HEK293 (cell line): ENCODE measurements at regions not wholly inside any gene's neighbourhood (a gene's known extent, or its start where the extent isn't known, plus 50 kb on each side); places are given as distances from the start of the nearest gene placed in this dataset.

Experiments
- CTCF ChIA-PET: fragments of 350-600 bp; formaldehyde crosslinking; extraction: SDS; loops from one replicate; lab custom pipeline; 2021; ENCODE audit warnings: antibody characterized with exemption; lab: Yijun Ruan, JAX
- POLR2A ChIA-PET: fragments of 300-600 bp; formaldehyde crosslinking; extraction: SDS; loops from one replicate; lab custom pipeline; 2020; ENCODE audit warnings: antibody characterized with exemption, inconsistent platforms; lab: Yijun Ruan, JAX
- H3K27ac ChIP-seq: fragments of 200-500 bp; sonication (Bioruptor generic); 2 replicates; pipeline ENCODE4 v1.5.1; 2014; ENCODE audit warnings: low read depth, low read length, control low read depth, inconsistent platforms; ENCODE audit errors: extremely low read depth
- H3K36me3 ChIP-seq, 2 experiments: fragments of 200-500 bp in 1 of 2; sonication (Bioruptor generic) in 1 of 2; 1 replicate in 1 of 2; 2 replicates in 1 of 2; pipeline ENCODE4 v1.5.1; 2014 to 2017; ENCODE audit warnings: inconsistent platforms in 2 of 2, low read length in 2 of 2; ENCODE audit not compliant: control insufficient read depth in 2 of 2, insufficient read depth in 1 of 2
- H3K4me1 ChIP-seq: fragments of 200-500 bp; sonication (Bioruptor generic); 2 replicates; pipeline ENCODE4 v1.5.1; 2014; ENCODE audit warnings: mild to moderate bottlenecking, low read length, inconsistent platforms; ENCODE audit not compliant: control insufficient read depth, insufficient read depth
- H3K4me3 ChIP-seq: 2 replicates; pipeline ENCODE4 v1.5.1; 2011; ENCODE audit warnings: low read depth, mild to moderate bottlenecking, control low read depth, low read length, moderate library complexity
- H3K9me3 ChIP-seq: fragments of 200-500 bp; sonication (Bioruptor generic); 2 replicates; pipeline ENCODE4 v1.5.1; 2014; ENCODE audit warnings: low read depth, low read length, inconsistent platforms; ENCODE audit not compliant: control insufficient read depth, insufficient read depth
- BCL6B ChIP-seq: fragments of 450-650 bp; formaldehyde crosslinking; IDR thresholded peaks from 2 replicates; pipeline ENCODE4 v1.5.1; 2017; ENCODE audit warnings: missing biosample characterization, missing genetic modification characterization
- GLIS1 ChIP-seq: fragments of 450-650 bp; formaldehyde crosslinking; IDR thresholded peaks from 2 replicates; pipeline ENCODE4 v1.5.1; 2016; ENCODE audit warnings: missing biosample characterization, missing genetic modification characterization
- OSR2 ChIP-seq: fragments of 450-650 bp; formaldehyde crosslinking; IDR thresholded peaks from 2 replicates; pipeline ENCODE4 v1.5.1; 2016; ENCODE audit warnings: missing biosample characterization, missing genetic modification characterization
- RBAK ChIP-seq: fragments of 450-650 bp; formaldehyde crosslinking; IDR thresholded peaks from 2 replicates; pipeline ENCODE4 v1.5.1; 2016; ENCODE audit warnings: missing biosample characterization, missing genetic modification characterization
- TSHZ1 ChIP-seq: fragments of 450-650 bp; formaldehyde crosslinking; IDR thresholded peaks from 2 replicates; pipeline ENCODE4 v1.5.1; 2016; ENCODE audit warnings: missing biosample characterization, missing genetic modification characterization, borderline replicate concordance
- ZBTB1 ChIP-seq: fragments of 450-650 bp; formaldehyde crosslinking; IDR thresholded peaks from 2 replicates; pipeline ENCODE4 v1.5.1; 2016; ENCODE audit warnings: missing biosample characterization, missing genetic modification characterization
- ZBTB11 ChIP-seq: fragments of 450-650 bp; formaldehyde crosslinking; conservative IDR thresholded peaks from 2 replicates; pipeline ENCODE4 v1.5.1; 2016; ENCODE audit warnings: low read depth, missing biosample characterization, missing genetic modification characterization
- ZNF10 ChIP-seq: fragments of 450-650 bp; formaldehyde crosslinking; IDR thresholded peaks from 2 replicates; pipeline ENCODE4 v1.5.1; 2017; ENCODE audit warnings: missing biosample characterization, missing genetic modification characterization
- ZNF16 ChIP-seq: fragments of 450-650 bp; formaldehyde crosslinking; IDR thresholded peaks from 2 replicates; pipeline ENCODE4 v1.5.1; 2016; ENCODE audit warnings: low read depth, missing biosample characterization, missing genetic modification characterization
- ZNF274 ChIP-seq, 2 experiments: fragments of 200-500 bp in 1 of 2; fragments of 450-650 bp in 1 of 2; sonication (Bioruptor generic) in 1 of 2; formaldehyde crosslinking in 1 of 2; IDR thresholded peaks; 2 replicates each; pipeline versions ENCODE4 v1.5.1 to v1.6.1; 2014 to 2016; ENCODE audit warnings: borderline replicate concordance in 1 of 2, inconsistent platforms in 1 of 2, low read length in 1 of 2, missing biosample characterization in 1 of 2, missing genetic modification characterization in 1 of 2
- ZNF292 ChIP-seq: fragments of 450-650 bp; formaldehyde crosslinking; IDR thresholded peaks from 2 replicates; pipeline ENCODE4 v1.5.1; 2016; ENCODE audit warnings: low read depth, missing biosample characterization, missing genetic modification characterization, borderline replicate concordance
- ZNF362 ChIP-seq: fragments of 450-650 bp; formaldehyde crosslinking; IDR thresholded peaks from 2 replicates; pipeline ENCODE4 v1.5.1; 2016; ENCODE audit warnings: missing biosample characterization, missing genetic modification characterization
- ZNF426 ChIP-seq: fragments of 450-650 bp; formaldehyde crosslinking; IDR thresholded peaks from 2 replicates; pipeline ENCODE4 v1.5.1; 2017; ENCODE audit warnings: missing biosample characterization, missing genetic modification characterization, mild to moderate bottlenecking, inconsistent platforms, moderate library complexity
- ZNF488 ChIP-seq: fragments of 450-650 bp; formaldehyde crosslinking; IDR thresholded peaks from 2 replicates; pipeline ENCODE4 v1.5.1; 2016; ENCODE audit warnings: missing biosample characterization, missing genetic modification characterization
- ZNF510 ChIP-seq: fragments of 450-650 bp; formaldehyde crosslinking; IDR thresholded peaks from 2 replicates; pipeline ENCODE4 v1.5.1; 2018; ENCODE audit warnings: mild to moderate bottlenecking, missing genetic modification characterization, missing biosample characterization; ENCODE audit not compliant: insufficient replicate concordance
- ZNF585B ChIP-seq: fragments of 450-650 bp; formaldehyde crosslinking; IDR thresholded peaks from 2 replicates; pipeline ENCODE4 v1.5.1; 2016; ENCODE audit warnings: missing biosample characterization, missing genetic modification characterization
- ZNF596 ChIP-seq: fragments of 450-650 bp; IDR thresholded peaks from 2 replicates; pipeline ENCODE4 v1.5.0; 2018; ENCODE audit warnings: missing biosample characterization, mild to moderate bottlenecking, missing genetic modification characterization, moderate library complexity
- ZNF639 ChIP-seq: fragments of 450-650 bp; formaldehyde crosslinking; IDR thresholded peaks from 2 replicates; pipeline ENCODE4 v1.5.1; 2016; ENCODE audit warnings: missing biosample characterization, missing genetic modification characterization
- ZNF664 ChIP-seq: fragments of 450-650 bp; formaldehyde crosslinking; IDR thresholded peaks from 2 replicates; pipeline ENCODE4 v1.5.1; 2016; ENCODE audit warnings: missing biosample characterization, missing genetic modification characterization
- ZNF677 ChIP-seq: fragments of 450-650 bp; IDR thresholded peaks from 2 replicates; pipeline ENCODE4 v1.5.0; 2018; ENCODE audit warnings: missing biosample characterization, mild to moderate bottlenecking, missing genetic modification characterization, moderate library complexity
- ZNF768 ChIP-seq: fragments of 450-650 bp; formaldehyde crosslinking; IDR thresholded peaks from 2 replicates; pipeline ENCODE4 v1.5.1; 2018; ENCODE audit warnings: missing biosample characterization, mild to moderate bottlenecking, missing genetic modification characterization
- ZNF837 ChIP-seq: fragments of 450-650 bp; formaldehyde crosslinking; IDR thresholded peaks from 2 replicates; pipeline ENCODE4 v1.5.1; 2016; ENCODE audit warnings: missing biosample characterization, missing genetic modification characterization
- ZSCAN5A ChIP-seq: fragments of 450-650 bp; formaldehyde crosslinking; IDR thresholded peaks from 2 replicates; pipeline ENCODE4 v1.5.1; 2016; ENCODE audit warnings: missing biosample characterization, missing genetic modification characterization

GRCh38 chr1:14347186-14347585 is 251.3 kb upstream of the KAZN start:
- H3K4me3 ChIP-seq, result no peak overlapping the region
- no peaks in the 10 kb centered on the region for H3K9me3 ChIP-seq
- no peaks in the 10 kb centered on the region for H3K4me1 ChIP-seq
- CTCF ChIA-PET, result no interaction called here
- POLR2A ChIA-PET, result no interaction called here
- no peak for TF ChIP-seq ZNF677 (tag by site-specific recombination)
- no peak for TF ChIP-seq ZNF510 (tag by site-specific recombination)
- no peak for TF ChIP-seq RBAK (tag by site-specific recombination)
- TF ChIP-seq ZBTB1, result no peak
- no peak for TF ChIP-seq ZBTB11
- TF ChIP-seq ZNF837 (tag by site-specific recombination), result no peak
- TF ChIP-seq ZNF488 (tag by site-specific recombination), result no peak
- TF ChIP-seq ZSCAN5A (tag by site-specific recombination), result no peak
- TF ChIP-seq BCL6B (tag by site-specific recombination), result no peak
- no peak for TF ChIP-seq ZNF362 (tag by site-specific recombination)
- no peak for TF ChIP-seq ZNF639
- no peak for TF ChIP-seq ZNF274 (IDR thresholded peaks at IDR 0.05; ENCODE audit: low read length)
- no peak for TF ChIP-seq ZNF274 (tag by site-specific recombination; IDR thresholded peaks at IDR 0.05; ENCODE audit: borderline replicate concordance)
- TF ChIP-seq ZNF585B (tag by site-specific recombination), result no peak
- TF ChIP-seq ZNF292 (tag by site-specific recombination), result no peak
- H3K27ac ChIP-seq, result no peak overlapping the region
- no peaks in the 10 kb centered on the region for H3K36me3 ChIP-seq

- H3K36me3 ChIP-seq, result no peaks in the 10 kb centered on the region
- no peak overlapping the region for H3K27ac ChIP-seq
- H3K9me3 ChIP-seq, result no peaks in the 10 kb centered on the region
- no peaks in the 10 kb centered on the region for H3K4me1 ChIP-seq
- POLR2A ChIA-PET, result no interaction called here
- no peak overlapping the region for H3K4me3 ChIP-seq
- CTCF ChIA-PET, result no interaction called here
- TF ChIP-seq ZNF664 (tag by site-specific recombination), result no peak
- no peak for TF ChIP-seq TSHZ1 (tag by site-specific recombination)
- TF ChIP-seq ZNF16 (tag by site-specific recombination), result no peak
- no peak for TF ChIP-seq GLIS1 (tag by site-specific recombination)
- TF ChIP-seq ZNF10 (tag by site-specific recombination), result no peak
- no peak for TF ChIP-seq ZNF426 (tag by site-specific recombination)
- no peak for TF ChIP-seq ZNF768 (tag by site-specific recombination)
- no peak for TF ChIP-seq ZNF596 (tag by site-specific recombination)
- no peak for TF ChIP-seq OSR2
These were observed 250.7 kb upstream of the KAZN start for GRCh38 chr1:14347776-14348175.
